ENCODE measurements at regions not wholly inside any gene's neighbourhood (a gene's known extent, or its start where the extent isn't known, plus 50 kb on each side); places are given as distances from the start of the nearest gene placed in this dataset.

DNA sequence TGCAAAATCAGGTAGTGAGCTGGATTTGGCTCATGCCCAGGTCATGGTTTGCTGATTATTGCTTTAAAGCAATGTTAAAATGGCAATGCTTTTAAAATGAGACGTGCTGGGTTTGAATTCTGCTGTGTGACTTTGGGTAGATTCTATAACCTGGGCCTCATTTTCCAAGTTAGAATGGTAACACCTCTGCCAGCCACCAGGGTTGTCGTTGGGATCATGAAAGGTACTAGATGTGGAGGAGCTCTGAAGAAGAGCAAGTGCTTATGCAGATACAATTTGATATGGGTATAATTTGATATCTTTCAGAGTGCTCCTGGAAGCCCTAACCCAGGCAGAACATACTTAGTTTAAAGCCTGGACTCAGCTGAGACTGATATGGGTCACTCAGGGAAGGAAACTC is 60.0 kb downstream of the EVX1 start:
- CTCF ChIA-PET, result interaction anchor here (1.4 kb wide), 1 partner anchor 107 kb away, joined by 3 read pairs; no protein-coding TSS in a partner anchor
- RAD21 ChIA-PET (ENCODE audit: low non-redundant PET in 1 of 2, low total read pairs in 2 of 2, uncharacterized antibody in 2 of 2, unreplicated experiment in 2 of 2), result no interaction called here
- Histone ChIP-seq H4K20me1 (ENCODE audit: insufficient read depth) (no peaks in the 10 kb centered on the region), H3K36me3 (ENCODE audit: control insufficient read depth in 1 of 2, insufficient read depth in 2 of 2, low read length in 2 of 2) (no peaks in the 10 kb centered on the region), H3K4me1 (ENCODE audit: control insufficient read depth in 1 of 2, insufficient read depth in 2 of 2, low read length in 2 of 2) (no peaks in the 10 kb centered on the region), H3K4me2 (ENCODE audit: low read length) (no peak overlapping the region), H3K9ac (ENCODE audit: low read length) (no peak overlapping the region), H3K27me3 (ENCODE audit: insufficient read depth, low read length) (no peaks in the 10 kb centered on the region), H2AFZ (ENCODE audit: low read depth, low read length, poor library complexity, severe bottlenecking) (no peak overlapping the region), H3K27ac (ENCODE audit: low read depth, low read length) (no peak overlapping the region), H3K9me3 (ENCODE audit: control insufficient read depth in 1 of 2, insufficient read depth in 1 of 2, low read depth in 1 of 2, low read length in 2 of 2) (no peaks in the 10 kb centered on the region), H3K4me3 (replicated peaks in 1 of 2; ENCODE audit: low read depth in 1 of 2, low read length in 2 of 2) (no peak overlapping the region), H3K79me2 (ENCODE audit: insufficient read depth, low read length) (no peaks in the 10 kb centered on the region), H3K9me2 (ENCODE audit: insufficient read depth) (no peaks in the 10 kb centered on the region)
- ATAC-seq (peak; percentile 57; the same call in 1 of the 2 replicates), DNase-seq (ENCODE audit: low read depth, low spot score) (no peak)
- POLR2A ChIA-PET, result no interaction called here
- intact Hi-C loops (cut with micrococcal nuclease), result no loop called here
- TF ChIP-seq ZNF274 (IDR thresholded peaks at IDR 0.05; ENCODE audit: low read depth, low read length), result no peak
- no peak for TF ChIP-seq POLR2A (IDR thresholded peaks at IDR 0.05; ENCODE audit: borderline replicate concordance, extremely low read depth, insufficient read depth, insufficient read length)
- TF ChIP-seq, protein P1, sequence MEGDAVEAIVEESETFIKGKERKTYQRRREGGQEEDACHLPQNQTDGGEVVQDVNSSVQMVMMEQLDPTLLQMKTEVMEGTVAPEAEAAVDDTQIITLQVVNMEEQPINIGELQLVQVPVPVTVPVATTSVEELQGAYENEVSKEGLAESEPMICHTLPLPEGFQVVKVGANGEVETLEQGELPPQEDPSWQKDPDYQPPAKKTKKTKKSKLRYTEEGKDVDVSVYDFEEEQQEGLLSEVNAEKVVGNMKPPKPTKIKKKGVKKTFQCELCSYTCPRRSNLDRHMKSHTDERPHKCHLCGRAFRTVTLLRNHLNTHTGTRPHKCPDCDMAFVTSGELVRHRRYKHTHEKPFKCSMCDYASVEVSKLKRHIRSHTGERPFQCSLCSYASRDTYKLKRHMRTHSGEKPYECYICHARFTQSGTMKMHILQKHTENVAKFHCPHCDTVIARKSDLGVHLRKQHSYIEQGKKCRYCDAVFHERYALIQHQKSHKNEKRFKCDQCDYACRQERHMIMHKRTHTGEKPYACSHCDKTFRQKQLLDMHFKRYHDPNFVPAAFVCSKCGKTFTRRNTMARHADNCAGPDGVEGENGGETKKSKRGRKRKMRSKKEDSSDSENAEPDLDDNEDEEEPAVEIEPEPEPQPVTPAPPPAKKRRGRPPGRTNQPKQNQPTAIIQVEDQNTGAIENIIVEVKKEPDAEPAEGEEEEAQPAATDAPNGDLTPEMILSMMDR (IDR thresholded peaks at IDR 0.05 in 2 of 3, conservative IDR thresholded peaks at IDR 0.05 in 1 of 3; ENCODE audit: borderline replicate concordance in 1 of 3, insufficient read depth in 1 of 3, low read depth in 2 of 3, low read length in 2 of 3), result peak in 1 of 3 experiments; percentile 19; a peak in 1 of 6 replicates
- no peak for TF ChIP-seq YY1 (IDR thresholded peaks at IDR 0.05; ENCODE audit: extremely low read depth, insufficient replicate concordance, low read depth, low read length)
- no peak for TF ChIP-seq EGR1 (IDR thresholded peaks at IDR 0.05; ENCODE audit: low read depth)
- no peak for TF ChIP-seq SIN3A (IDR thresholded peaks at IDR 0.05; ENCODE audit: low read depth)
- no peak for TF ChIP-seq ELF1 (IDR thresholded peaks at IDR 0.05; ENCODE audit: borderline replicate concordance, low read depth)
- BruUV-seq (replicated peaks), result no TSS peak

DNA sequence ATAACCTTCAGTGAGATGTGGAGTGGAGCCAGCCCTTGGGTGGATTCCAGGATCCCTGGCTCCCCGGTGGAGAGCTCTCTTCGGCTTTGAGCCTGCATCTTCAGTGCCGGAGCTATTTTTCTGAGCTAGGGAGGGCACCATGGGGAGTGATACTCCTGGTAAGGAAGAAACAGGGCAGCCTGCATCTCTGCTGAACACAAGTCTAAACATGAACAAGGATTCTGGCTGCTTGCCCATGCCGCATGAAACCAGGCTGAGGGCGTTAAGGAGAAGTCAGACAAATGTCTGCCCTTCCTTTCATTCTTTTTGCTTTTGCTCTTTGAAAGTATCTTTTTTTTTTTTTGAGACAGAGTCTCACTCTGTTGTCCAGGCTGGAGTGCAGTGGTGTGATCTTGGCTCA is 60.4 kb downstream of the EVX1 start:
- ATAC-seq, result no peak
- ChIA-PET RAD21 (ENCODE audit: low non-redundant PET in 1 of 2, low total read pairs in 2 of 2, uncharacterized antibody in 2 of 2, unreplicated experiment in 2 of 2) (no interaction called here), POLR2A (no interaction called here), CTCF (interaction anchor here (1.4 kb wide), 1 partner anchor 107 kb away, joined by 3 read pairs; no protein-coding TSS in a partner anchor)
- Histone ChIP-seq H4K20me1 (ENCODE audit: insufficient read depth) (no peaks in the 10 kb centered on the region), H2AFZ (ENCODE audit: low read depth, low read length, poor library complexity, severe bottlenecking) (no peak overlapping the region), H3K4me1 (ENCODE audit: control insufficient read depth in 1 of 2, insufficient read depth in 2 of 2, low read length in 2 of 2) (no peaks in the 10 kb centered on the region), H3K9ac (ENCODE audit: low read length) (no peak overlapping the region), H3K4me2 (ENCODE audit: low read length) (no peak overlapping the region), H3K27ac (ENCODE audit: low read depth, low read length) (no peak overlapping the region), H3K27me3 (ENCODE audit: insufficient read depth, low read length) (no peaks in the 10 kb centered on the region), H3K4me3 (replicated peaks in 1 of 2; ENCODE audit: low read depth in 1 of 2, low read length in 2 of 2) (no peak overlapping the region), H3K9me3 (ENCODE audit: control insufficient read depth in 1 of 2, insufficient read depth in 1 of 2, low read depth in 1 of 2, low read length in 2 of 2) (no peaks in the 10 kb centered on the region), H3K79me2 (ENCODE audit: insufficient read depth, low read length) (no peaks in the 10 kb centered on the region), H3K36me3 (ENCODE audit: control insufficient read depth in 1 of 2, insufficient read depth in 2 of 2, low read length in 2 of 2) (no peaks in the 10 kb centered on the region), H3K9me2 (ENCODE audit: insufficient read depth) (no peaks in the 10 kb centered on the region)
- no TSS peak for BruUV-seq (replicated peaks)
- intact Hi-C loops (cut with micrococcal nuclease), result no loop called here
- no peak for DNase-seq (ENCODE audit: low read depth, low spot score)
- TF ChIP-seq EZH2phosphoT487 (IDR thresholded peaks at IDR 0.05; ENCODE audit: borderline replicate concordance) (no peak), EGR1 (IDR thresholded peaks at IDR 0.05; ENCODE audit: low read depth) (no peak), ZFX (IDR thresholded peaks at IDR 0.05) (no peak), SIN3A (IDR thresholded peaks at IDR 0.05; ENCODE audit: low read depth) (no peak)
- TF ChIP-seq, protein P2, sequence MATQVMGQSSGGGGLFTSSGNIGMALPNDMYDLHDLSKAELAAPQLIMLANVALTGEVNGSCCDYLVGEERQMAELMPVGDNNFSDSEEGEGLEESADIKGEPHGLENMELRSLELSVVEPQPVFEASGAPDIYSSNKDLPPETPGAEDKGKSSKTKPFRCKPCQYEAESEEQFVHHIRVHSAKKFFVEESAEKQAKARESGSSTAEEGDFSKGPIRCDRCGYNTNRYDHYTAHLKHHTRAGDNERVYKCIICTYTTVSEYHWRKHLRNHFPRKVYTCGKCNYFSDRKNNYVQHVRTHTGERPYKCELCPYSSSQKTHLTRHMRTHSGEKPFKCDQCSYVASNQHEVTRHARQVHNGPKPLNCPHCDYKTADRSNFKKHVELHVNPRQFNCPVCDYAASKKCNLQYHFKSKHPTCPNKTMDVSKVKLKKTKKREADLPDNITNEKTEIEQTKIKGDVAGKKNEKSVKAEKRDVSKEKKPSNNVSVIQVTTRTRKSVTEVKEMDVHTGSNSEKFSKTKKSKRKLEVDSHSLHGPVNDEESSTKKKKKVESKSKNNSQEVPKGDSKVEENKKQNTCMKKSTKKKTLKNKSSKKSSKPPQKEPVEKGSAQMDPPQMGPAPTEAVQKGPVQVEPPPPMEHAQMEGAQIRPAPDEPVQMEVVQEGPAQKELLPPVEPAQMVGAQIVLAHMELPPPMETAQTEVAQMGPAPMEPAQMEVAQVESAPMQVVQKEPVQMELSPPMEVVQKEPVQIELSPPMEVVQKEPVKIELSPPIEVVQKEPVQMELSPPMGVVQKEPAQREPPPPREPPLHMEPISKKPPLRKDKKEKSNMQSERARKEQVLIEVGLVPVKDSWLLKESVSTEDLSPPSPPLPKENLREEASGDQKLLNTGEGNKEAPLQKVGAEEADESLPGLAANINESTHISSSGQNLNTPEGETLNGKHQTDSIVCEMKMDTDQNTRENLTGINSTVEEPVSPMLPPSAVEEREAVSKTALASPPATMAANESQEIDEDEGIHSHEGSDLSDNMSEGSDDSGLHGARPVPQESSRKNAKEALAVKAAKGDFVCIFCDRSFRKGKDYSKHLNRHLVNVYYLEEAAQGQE (IDR thresholded peaks at IDR 0.05; ENCODE audit: low read depth), result no peak
- TF ChIP-seq, protein P3, sequence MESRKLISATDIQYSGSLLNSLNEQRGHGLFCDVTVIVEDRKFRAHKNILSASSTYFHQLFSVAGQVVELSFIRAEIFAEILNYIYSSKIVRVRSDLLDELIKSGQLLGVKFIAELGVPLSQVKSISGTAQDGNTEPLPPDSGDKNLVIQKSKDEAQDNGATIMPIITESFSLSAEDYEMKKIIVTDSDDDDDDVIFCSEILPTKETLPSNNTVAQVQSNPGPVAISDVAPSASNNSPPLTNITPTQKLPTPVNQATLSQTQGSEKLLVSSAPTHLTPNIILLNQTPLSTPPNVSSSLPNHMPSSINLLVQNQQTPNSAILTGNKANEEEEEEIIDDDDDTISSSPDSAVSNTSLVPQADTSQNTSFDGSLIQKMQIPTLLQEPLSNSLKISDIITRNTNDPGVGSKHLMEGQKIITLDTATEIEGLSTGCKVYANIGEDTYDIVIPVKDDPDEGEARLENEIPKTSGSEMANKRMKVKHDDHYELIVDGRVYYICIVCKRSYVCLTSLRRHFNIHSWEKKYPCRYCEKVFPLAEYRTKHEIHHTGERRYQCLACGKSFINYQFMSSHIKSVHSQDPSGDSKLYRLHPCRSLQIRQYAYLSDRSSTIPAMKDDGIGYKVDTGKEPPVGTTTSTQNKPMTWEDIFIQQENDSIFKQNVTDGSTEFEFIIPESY (IDR thresholded peaks at IDR 0.05; ENCODE audit: extremely low read depth, insufficient replicate concordance, low read length), result no peak
- TF ChIP-seq, protein P4, sequence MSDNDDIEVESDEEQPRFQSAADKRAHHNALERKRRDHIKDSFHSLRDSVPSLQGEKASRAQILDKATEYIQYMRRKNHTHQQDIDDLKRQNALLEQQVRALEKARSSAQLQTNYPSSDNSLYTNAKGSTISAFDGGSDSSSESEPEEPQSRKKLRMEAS (IDR thresholded peaks at IDR 0.05), result no peak
